Epithelial cell of esophagus (primary cell): ENCODE measurements at regions not wholly inside any gene's neighbourhood (a gene's known extent, or its start where the extent isn't known, plus 50 kb on each side); places are given as distances from the start of the nearest gene placed in this dataset.
"Not testable (repeated sequence)": the region's sequence is repeated elsewhere in the genome, so short reads cannot be mapped to it uniquely, and the experiment has no call there.

Source experiments
- DNase-seq: peaks from one replicate; pipeline ENCODE4 v3.0.0; 2010; ENCODE audit warnings: low read depth
- H3K4me3 ChIP-seq: 2 replicates; pipeline ENCODE4 v1.5.1; 2011; ENCODE audit warnings: mild to moderate bottlenecking, low read length, control low read depth
- TF ChIP-seq, protein P1 (sequence below): IDR thresholded peaks from 2 replicates; pipeline ENCODE4 v1.5.1; 2011; ENCODE audit warnings: low read depth, mild to moderate bottlenecking, low read length, control low read depth, inconsistent platforms; ENCODE audit not compliant: insufficient read depth; ENCODE audit errors: missing control alignments

- TF ChIP-seq, protein P1, sequence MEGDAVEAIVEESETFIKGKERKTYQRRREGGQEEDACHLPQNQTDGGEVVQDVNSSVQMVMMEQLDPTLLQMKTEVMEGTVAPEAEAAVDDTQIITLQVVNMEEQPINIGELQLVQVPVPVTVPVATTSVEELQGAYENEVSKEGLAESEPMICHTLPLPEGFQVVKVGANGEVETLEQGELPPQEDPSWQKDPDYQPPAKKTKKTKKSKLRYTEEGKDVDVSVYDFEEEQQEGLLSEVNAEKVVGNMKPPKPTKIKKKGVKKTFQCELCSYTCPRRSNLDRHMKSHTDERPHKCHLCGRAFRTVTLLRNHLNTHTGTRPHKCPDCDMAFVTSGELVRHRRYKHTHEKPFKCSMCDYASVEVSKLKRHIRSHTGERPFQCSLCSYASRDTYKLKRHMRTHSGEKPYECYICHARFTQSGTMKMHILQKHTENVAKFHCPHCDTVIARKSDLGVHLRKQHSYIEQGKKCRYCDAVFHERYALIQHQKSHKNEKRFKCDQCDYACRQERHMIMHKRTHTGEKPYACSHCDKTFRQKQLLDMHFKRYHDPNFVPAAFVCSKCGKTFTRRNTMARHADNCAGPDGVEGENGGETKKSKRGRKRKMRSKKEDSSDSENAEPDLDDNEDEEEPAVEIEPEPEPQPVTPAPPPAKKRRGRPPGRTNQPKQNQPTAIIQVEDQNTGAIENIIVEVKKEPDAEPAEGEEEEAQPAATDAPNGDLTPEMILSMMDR: no peak
- DNase-seq: no peak
- no peak overlapping the region for H3K4me3 ChIP-seq
Observed at GRCh38 chr5:111927191-111927590, 170.2 kb upstream of the NREP start.

- DNase-seq: no peak
- TF ChIP-seq, protein P1: no peak
Observed at GRCh38 chr5:111926026-111926425, 169.0 kb upstream of the NREP start.

DNA sequence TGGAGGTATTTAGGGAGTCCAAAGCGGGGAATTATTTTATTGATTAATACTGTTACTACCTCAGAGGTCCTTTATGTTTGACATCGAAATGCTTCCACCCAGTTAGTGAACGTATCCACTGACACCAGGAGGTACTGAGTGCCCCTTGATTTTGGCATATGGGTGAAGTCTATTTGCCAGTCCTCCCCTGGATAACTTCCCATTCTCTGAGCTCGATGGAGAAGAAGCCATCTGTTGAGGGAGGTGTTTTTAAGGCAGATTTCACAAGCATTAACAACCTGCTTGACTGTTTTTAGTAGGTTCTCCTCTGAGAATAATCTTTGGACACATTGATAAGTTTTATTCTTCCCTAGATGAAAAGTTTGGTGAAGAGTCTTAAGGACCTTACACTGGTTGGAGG, 165.3 kb upstream of the NREP start:
- TF ChIP-seq, protein P1: no peak
- DNase-seq: no peak
- H3K4me3 ChIP-seq: no peak overlapping the region

More at GRCh38 chr5:111926026-111926425, 169.0 kb upstream of the NREP start:
- H3K4me3 ChIP-seq: no peak overlapping the region

DNA sequence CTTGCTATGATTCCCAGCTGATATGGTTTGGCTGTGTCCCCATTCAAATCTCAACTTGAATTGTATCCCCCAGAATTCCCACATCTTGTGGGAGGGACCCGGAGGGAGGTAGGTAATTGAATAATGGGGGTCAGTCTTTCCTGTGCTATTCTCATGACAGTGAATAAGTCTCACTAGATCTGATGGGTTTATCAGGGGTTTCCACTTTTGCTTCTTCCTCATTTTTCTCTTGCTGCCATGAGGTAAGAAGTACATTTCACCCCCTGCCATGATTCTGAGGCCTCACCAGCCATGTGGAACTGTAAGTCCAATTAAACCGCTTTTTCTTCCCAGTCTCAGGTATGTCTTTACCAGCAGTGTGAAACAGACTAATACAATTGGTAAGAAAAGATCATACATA, 164.7 kb upstream of the NREP start:
- H3K4me3 ChIP-seq, DNase-seq: not testable (repeated sequence)

- H3K4me3 ChIP-seq: no peak overlapping the region
- DNase-seq: no peak
- TF ChIP-seq, protein P1: no peak
Observed at GRCh38 chr5:111914966-111915636, 158.1 kb upstream of the NREP start.

GRCh38 chr5:111902436-111902835, 145.4 kb upstream of the NREP start:
- TF ChIP-seq, protein P1: no peak
- no peak overlapping the region for H3K4me3 ChIP-seq
- DNase-seq: no peak

DNA sequence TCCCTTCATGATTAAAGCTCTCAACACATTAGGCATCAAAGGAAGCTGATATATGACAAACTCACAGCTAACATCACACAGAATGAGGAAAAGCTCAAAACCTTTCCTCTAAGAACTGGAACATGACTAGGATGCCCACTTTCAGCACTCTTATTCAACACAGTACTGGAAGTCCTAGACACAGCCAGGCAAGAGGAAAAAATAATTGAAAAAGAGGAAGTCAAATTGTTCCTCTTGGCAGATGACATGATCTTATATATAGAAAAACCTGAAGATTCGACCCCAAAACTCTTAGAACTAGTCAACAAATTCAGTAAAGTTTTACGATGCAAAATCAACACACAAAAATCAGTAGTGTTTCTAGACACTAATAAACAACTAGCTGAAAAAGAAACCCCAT, 144.3 kb upstream of the NREP start:
- TF ChIP-seq, protein P1: no peak
- DNase-seq: no peak
- no peak overlapping the region for H3K4me3 ChIP-seq
